HepG2 (cell line): ENCODE measurements at regions not wholly inside any gene's neighbourhood (a gene's known extent, or its start where the extent isn't known, plus 50 kb on each side); places are given as distances from the start of the nearest gene placed in this dataset.

Experiments used
- ATAC-seq: fragments of 200-7000 bp; cut with Tn5 transposase; 3 replicates; pipeline ENCODE4 v1.9.1; 2020; ENCODE audit warnings: mild to moderate bottlenecking, moderate library complexity
- BruUV-seq: library from RNA; stranded (reverse); fragments of 400-500 nt; replicated peaks from 2 replicates; lab custom pipeline; 2021; lab: Mats Ljungman, UMichigan
- CTCF ChIA-PET: fragments of 300-600 bp; formaldehyde crosslinking; extraction: SDS; loops from one replicate; lab custom pipeline; 2021; ENCODE audit warnings: low total read pairs, inconsistent platforms, low intra/inter-chr PET ratio; lab: Yijun Ruan, JAX
- POLR2A ChIA-PET: fragments of 350-600 bp; sonication (Branson Sonifier 250); formaldehyde crosslinking; loops from one replicate; lab custom pipeline; 2020; ENCODE audit warnings: antibody characterized with exemption, inconsistent platforms; lab: Yijun Ruan, JAX
- DNase-seq: peaks from one replicate; pipeline ENCODE4 v3.0.0-alpha.2; 2015; ENCODE audit warnings: low spot score
- FAIRE-seq: peaks from 3 replicates; lab custom pipeline; 2011; peaks lifted over from hg19 to GRCh38; lab: Jason Lieb, UNC
- H2AFZ ChIP-seq: one replicate; pipeline ENCODE4 v1.6.1; 2011; ENCODE audit warnings: low read length, inconsistent platforms
- H3K27ac ChIP-seq: fragments of 300-600 bp; 3 replicates; pipeline ENCODE4 v1.8.0; 2011; ENCODE audit warnings: mixed run types, mild to moderate bottlenecking, mixed read lengths, low read length, inconsistent platforms; ENCODE audit not compliant: insufficient read depth; ENCODE audit errors: extremely low read length
- H3K27me3 ChIP-seq, 2 experiments: fragments of 200-600 bp in 1 of 2; 2 replicates in 1 of 2; 3 replicates in 1 of 2; pipeline versions ENCODE4 v1.6.0 to v1.8.0; 2011; ENCODE audit warnings: low read length in 2 of 2, mild to moderate bottlenecking in 2 of 2, moderate library complexity in 2 of 2, inconsistent platforms in 1 of 2; ENCODE audit not compliant: insufficient read depth in 2 of 2, control insufficient read depth in 1 of 2
- H3K36me3 ChIP-seq, 2 experiments: fragments of 200-600 bp in 1 of 2; replicated peaks in 1 of 2; 2 replicates in 1 of 2; 3 replicates in 1 of 2; pipeline versions ENCODE4 v1.5.1 to v1.8.0; 2011; ENCODE audit warnings: low read length in 2 of 2, inconsistent platforms in 1 of 2; ENCODE audit not compliant: insufficient read depth in 2 of 2, control insufficient read depth in 1 of 2
- H3K4me1 ChIP-seq: 2 replicates; pipeline ENCODE4 v1.5.1; 2012; ENCODE audit warnings: low read length, inconsistent platforms; ENCODE audit not compliant: insufficient read depth
- H3K4me2 ChIP-seq: 2 replicates; pipeline ENCODE4 v1.6.0; 2011; ENCODE audit warnings: low read depth, low read length, inconsistent platforms
- H3K4me3 ChIP-seq, 3 experiments: fragments of 200-600 bp in 1 of 3; sonication (generic), shearing (Covaris generic) in 1 of 3; replicated peaks in 1 of 3; 2 replicates each; pipeline ENCODE4 v1.5.1; 2011 to 2016; ENCODE audit warnings: low read length in 3 of 3, inconsistent platforms in 2 of 3, low read depth in 2 of 3, mild to moderate bottlenecking in 2 of 3, control low read depth in 1 of 3, mixed read lengths in 1 of 3; ENCODE audit not compliant: insufficient read depth in 1 of 3
- H3K79me2 ChIP-seq: one replicate; pipeline ENCODE4 v1.6.1; 2011; ENCODE audit warnings: low read length, inconsistent platforms; ENCODE audit not compliant: insufficient read depth
- H3K9ac ChIP-seq: 2 replicates; pipeline ENCODE4 v1.6.0; 2011; ENCODE audit warnings: mild to moderate bottlenecking, low read depth, low read length, inconsistent platforms; ENCODE audit not compliant: insufficient read depth
- H3K9me3 ChIP-seq: 2 replicates; pipeline ENCODE4 v1.5.1; 2012; ENCODE audit warnings: mild to moderate bottlenecking, low read length
- H4K20me1 ChIP-seq: 2 replicates; pipeline ENCODE4 v1.6.0; 2011; ENCODE audit warnings: inconsistent platforms, mild to moderate bottlenecking, low read length, moderate library complexity; ENCODE audit not compliant: insufficient read depth
- AGO1 ChIP-seq: fragments of 200-400 bp; formaldehyde crosslinking; IDR thresholded peaks from 2 replicates; pipeline ENCODE4 v1.6.1; 2017; ENCODE audit warnings: mild to moderate bottlenecking, low read depth, low read length, moderate library complexity; ENCODE audit not compliant: poor library complexity, severe bottlenecking
- HDAC1 ChIP-seq: sonication (generic); formaldehyde crosslinking; IDR thresholded peaks from 2 replicates; pipeline ENCODE4 v1.5.1; 2020; ENCODE audit warnings: mild to moderate bottlenecking, missing genetic modification reagents
- KLF6 ChIP-seq: IDR thresholded peaks from 2 replicates; pipeline ENCODE4 v1.8.0; 2016; ENCODE audit warnings: missing biosample characterization, missing genetic modification reagents
- SMC3 ChIP-seq: IDR thresholded peaks from 2 replicates; pipeline ENCODE4 v1.6.1; 2011; ENCODE audit warnings: low read length, improper control_type of control experiment
- SNAPC5 ChIP-seq: sonication (generic); formaldehyde crosslinking; IDR thresholded peaks from 2 replicates; pipeline ENCODE4 v1.8.1; 2023; ENCODE audit warnings: mild to moderate bottlenecking, missing genetic modification reagents, borderline replicate concordance
- YEATS2 ChIP-seq: sonication (generic); formaldehyde crosslinking; IDR thresholded peaks from 2 replicates; pipeline ENCODE4 v1.4.0; 2020; ENCODE audit warnings: missing genetic modification reagents, borderline replicate concordance
- ZFX ChIP-seq: sonication (generic); formaldehyde crosslinking; IDR thresholded peaks from 2 replicates; pipeline ENCODE4 v1.4.0; 2020; ENCODE audit warnings: mild to moderate bottlenecking, low read depth, missing genetic modification reagents, moderate library complexity
- ZNF253 ChIP-seq: sonication (generic); formaldehyde crosslinking; IDR thresholded peaks from 2 replicates; pipeline ENCODE4 v1.8.0; 2022; ENCODE audit warnings: mild to moderate bottlenecking, missing genetic modification reagents, borderline replicate concordance
- ZNF317 ChIP-seq: sonication (generic); formaldehyde crosslinking; IDR thresholded peaks from 2 replicates; pipeline ENCODE4 v1.5.0; 2020; ENCODE audit warnings: mild to moderate bottlenecking, missing genetic modification reagents
- ZNF34 ChIP-seq: sonication (generic); formaldehyde crosslinking; IDR thresholded peaks from 2 replicates; pipeline ENCODE4 v1.4.0; 2020; ENCODE audit warnings: mild to moderate bottlenecking, missing genetic modification reagents, borderline replicate concordance
- ZNF441 ChIP-seq: sonication (generic); formaldehyde crosslinking; IDR thresholded peaks from 2 replicates; pipeline ENCODE4 v1.7.0; 2021; ENCODE audit warnings: missing genetic modification reagents, borderline replicate concordance
- ZSCAN12 ChIP-seq: sonication (generic); formaldehyde crosslinking; IDR thresholded peaks from 2 replicates; pipeline ENCODE4 v1.9.0; 2021; ENCODE audit warnings: mild to moderate bottlenecking, missing genetic modification reagents
- ZSCAN29 ChIP-seq: sonication (generic); formaldehyde crosslinking; conservative IDR thresholded peaks from 2 replicates; pipeline ENCODE4 v1.4.0; 2020; ENCODE audit warnings: mild to moderate bottlenecking, missing genetic modification reagents
- WGBS: methylation state at CpG from one replicate; pipeline ENCODE4 v1.1.6; 2017; ENCODE audit warnings: low lambda C conversion rate; 5-methylcytosine and 5-hydroxymethylcytosine counted together
- in situ Hi-C: cut with HindIII; loops from 2 replicates; pipeline ENCODE4 v1.10.0; 2017; ENCODE audit warnings: low pct_unique_long_range_greater_than_20kb; ENCODE audit not compliant: extremely low pct_ligation_motif_present
- intact Hi-C: fragments of 100-400 bp; cut with micrococcal nuclease; formaldehyde crosslinking; loops from one replicate; pipeline ENCODE4 v1.10.0; 2022; ENCODE audit not compliant: unreplicated experiment
- TF ChIP-seq, protein P1 (sequence below): IDR thresholded peaks from 2 replicates; pipeline ENCODE4 v1.6.1; 2016; ENCODE audit warnings: low read depth, missing genetic modification reagents, missing compliant biosample characterization

DNA sequence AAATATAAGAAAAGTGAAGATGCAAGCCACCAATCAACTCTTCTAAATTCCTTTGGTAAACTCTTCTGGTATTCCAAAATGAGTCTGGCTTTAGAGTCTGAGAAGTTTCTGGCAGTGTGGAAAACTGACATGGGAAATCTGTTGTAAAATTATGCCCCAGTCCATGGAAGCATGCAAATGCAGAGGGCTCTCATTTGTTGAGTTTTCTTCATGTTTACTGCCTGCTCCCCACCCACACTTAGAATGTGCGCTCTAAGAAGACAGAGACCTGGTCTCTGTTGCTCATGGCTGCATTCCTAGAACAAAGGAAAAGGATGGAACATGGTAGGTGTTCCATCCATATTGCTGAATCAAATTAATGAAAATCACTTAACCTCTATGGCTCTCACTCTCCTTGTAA is 411.8 kb upstream of the PDZRN3 start:
- H4K20me1 ChIP-seq, result no peaks in the 10 kb centered on the region
- ChIA-PET POLR2A (no interaction called here), CTCF (no interaction called here)
- no TSS peak for BruUV-seq
- H3K4me1 ChIP-seq, result no peaks in the 10 kb centered on the region
- no peaks in the 10 kb centered on the region for H3K79me2 ChIP-seq
- no peak for TF ChIP-seq AGO1
- ATAC-seq (no peak), DNase-seq (no peak), FAIRE-seq (no peak)
- no peak overlapping the region for H3K4me2 ChIP-seq
- H2AFZ ChIP-seq, result no peak overlapping the region
- H3K4me3 ChIP-seq, result no peak overlapping the region
- H3K27ac ChIP-seq, result no peak overlapping the region
- intact Hi-C loops, result no loop called here
- no peak overlapping the region for H3K9ac ChIP-seq
- H3K27me3 ChIP-seq, result no peaks in the 10 kb centered on the region
- in situ Hi-C loops, result no loop called here
- H3K36me3 ChIP-seq, result no peaks in the 10 kb centered on the region
- no peaks in the 10 kb centered on the region for H3K9me3 ChIP-seq
- WGBS, result no CpG with 5 or more reads among the region's 1 CpG

DNA sequence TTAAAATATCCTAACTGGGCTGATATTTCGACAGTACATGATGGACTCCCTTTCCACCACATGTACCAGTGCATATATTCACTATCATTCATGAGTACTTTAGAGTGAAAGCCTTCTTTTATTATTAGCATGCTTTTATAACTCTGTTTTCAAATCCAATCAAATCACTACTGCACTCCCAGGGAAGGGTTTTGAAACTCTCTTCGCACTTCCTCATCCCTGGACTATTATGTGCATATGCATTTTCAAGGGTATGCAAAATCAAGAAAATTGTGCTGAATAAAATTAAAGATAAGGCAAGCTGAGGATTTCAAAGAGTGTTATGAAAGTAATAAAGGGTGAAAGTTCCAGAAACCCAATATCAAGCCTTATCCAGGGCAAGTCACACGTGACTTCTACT is 411.4 kb upstream of the PDZRN3 start:
- Histone ChIP-seq H3K27me3 (no peaks in the 10 kb centered on the region), H3K4me3 (no peak overlapping the region), H3K36me3 (no peaks in the 10 kb centered on the region), H4K20me1 (no peaks in the 10 kb centered on the region), H3K9me3 (no peaks in the 10 kb centered on the region), H3K79me2 (no peaks in the 10 kb centered on the region)
- no peak for FAIRE-seq
- no peak for ATAC-seq
- POLR2A ChIA-PET, result no interaction called here
- intact Hi-C loops (no loop called here), in situ Hi-C loops (no loop called here)
- BruUV-seq, result no TSS peak
- TF ChIP-seq SNAPC5 (CRISPR knock-in tag) (no peak), HDAC1 (CRISPR knock-in tag) (no peak), KLF6 (CRISPR knock-in tag) (no peak), ZSCAN12 (CRISPR knock-in tag) (no peak), ZNF253 (CRISPR knock-in tag) (no peak), ZSCAN29 (CRISPR knock-in tag) (no peak), SMC3 (no peak), ZNF34 (CRISPR knock-in tag) (no peak), ZNF317 (CRISPR knock-in tag) (no peak), ZFX (CRISPR knock-in tag) (no peak), ZNF441 (CRISPR knock-in tag) (no peak), YEATS2 (CRISPR knock-in tag) (no peak)
- TF ChIP-seq, protein P1, sequence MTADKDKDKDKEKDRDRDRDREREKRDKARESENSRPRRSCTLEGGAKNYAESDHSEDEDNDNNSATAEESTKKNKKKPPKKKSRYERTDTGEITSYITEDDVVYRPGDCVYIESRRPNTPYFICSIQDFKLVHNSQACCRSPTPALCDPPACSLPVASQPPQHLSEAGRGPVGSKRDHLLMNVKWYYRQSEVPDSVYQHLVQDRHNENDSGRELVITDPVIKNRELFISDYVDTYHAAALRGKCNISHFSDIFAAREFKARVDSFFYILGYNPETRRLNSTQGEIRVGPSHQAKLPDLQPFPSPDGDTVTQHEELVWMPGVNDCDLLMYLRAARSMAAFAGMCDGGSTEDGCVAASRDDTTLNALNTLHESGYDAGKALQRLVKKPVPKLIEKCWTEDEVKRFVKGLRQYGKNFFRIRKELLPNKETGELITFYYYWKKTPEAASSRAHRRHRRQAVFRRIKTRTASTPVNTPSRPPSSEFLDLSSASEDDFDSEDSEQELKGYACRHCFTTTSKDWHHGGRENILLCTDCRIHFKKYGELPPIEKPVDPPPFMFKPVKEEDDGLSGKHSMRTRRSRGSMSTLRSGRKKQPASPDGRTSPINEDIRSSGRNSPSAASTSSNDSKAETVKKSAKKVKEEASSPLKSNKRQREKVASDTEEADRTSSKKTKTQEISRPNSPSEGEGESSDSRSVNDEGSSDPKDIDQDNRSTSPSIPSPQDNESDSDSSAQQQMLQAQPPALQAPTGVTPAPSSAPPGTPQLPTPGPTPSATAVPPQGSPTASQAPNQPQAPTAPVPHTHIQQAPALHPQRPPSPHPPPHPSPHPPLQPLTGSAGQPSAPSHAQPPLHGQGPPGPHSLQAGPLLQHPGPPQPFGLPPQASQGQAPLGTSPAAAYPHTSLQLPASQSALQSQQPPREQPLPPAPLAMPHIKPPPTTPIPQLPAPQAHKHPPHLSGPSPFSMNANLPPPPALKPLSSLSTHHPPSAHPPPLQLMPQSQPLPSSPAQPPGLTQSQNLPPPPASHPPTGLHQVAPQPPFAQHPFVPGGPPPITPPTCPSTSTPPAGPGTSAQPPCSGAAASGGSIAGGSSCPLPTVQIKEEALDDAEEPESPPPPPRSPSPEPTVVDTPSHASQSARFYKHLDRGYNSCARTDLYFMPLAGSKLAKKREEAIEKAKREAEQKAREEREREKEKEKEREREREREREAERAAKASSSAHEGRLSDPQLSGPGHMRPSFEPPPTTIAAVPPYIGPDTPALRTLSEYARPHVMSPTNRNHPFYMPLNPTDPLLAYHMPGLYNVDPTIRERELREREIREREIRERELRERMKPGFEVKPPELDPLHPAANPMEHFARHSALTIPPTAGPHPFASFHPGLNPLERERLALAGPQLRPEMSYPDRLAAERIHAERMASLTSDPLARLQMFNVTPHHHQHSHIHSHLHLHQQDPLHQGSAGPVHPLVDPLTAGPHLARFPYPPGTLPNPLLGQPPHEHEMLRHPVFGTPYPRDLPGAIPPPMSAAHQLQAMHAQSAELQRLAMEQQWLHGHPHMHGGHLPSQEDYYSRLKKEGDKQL, result no peak
- TF ChIP-seq, all 625 proteins: peak for 0
- H3K9ac ChIP-seq, result no peak overlapping the region
- H3K27ac ChIP-seq, result no peak overlapping the region
- no peak for DNase-seq
- CTCF ChIA-PET, result no interaction called here
- WGBS, result 5% methylated on average over 3 of the region's 3 CpGs
- no peak overlapping the region for H3K4me2 ChIP-seq
- no peak overlapping the region for H2AFZ ChIP-seq
- no peaks in the 10 kb centered on the region for H3K4me1 ChIP-seq
